22Rv1 (cell line): ENCODE measurements at regions not wholly inside any gene's neighbourhood (a gene's known extent, or its start where the extent isn't known, plus 50 kb on each side); places are given as distances from the start of the nearest gene placed in this dataset.

ENCODE experiments used
- CTCF ChIP-seq: fragments of 450-650 bp; IDR thresholded peaks from 2 replicates; pipeline ENCODE4 v1.5.1; 2017; ENCODE audit warnings: mild to moderate bottlenecking
- ZFX ChIP-seq: fragments of 450-650 bp; IDR thresholded peaks from 2 replicates; pipeline ENCODE4 v1.6.1; 2017; ENCODE audit warnings: antibody characterized with exemption, borderline replicate concordance

GRCh38 chr14:27243365-27243764 lies 645.5 kb upstream of the NOVA1 start:
- no peak for TF ChIP-seq CTCF
- TF ChIP-seq ZFX = no peak
